Stimulated activated CD8-positive, alpha-beta memory T cell treated with anti-CD3 and anti-CD28 coated beads, Interleukin-15, amount 100 ng/mL, for 48 hours (primary cell): ENCODE measurements at regions not wholly inside any gene's neighbourhood (a gene's known extent, or its start where the extent isn't known, plus 50 kb on each side); places are given as distances from the start of the nearest gene placed in this dataset.
"Not testable (repeated sequence)": the region's sequence is repeated elsewhere in the genome, so short reads cannot be mapped to it uniquely, and the experiment has no call there.

Experiments used
- DNase-seq, 2 donors: peaks; one replicate each; pipeline ENCODE4 v3.0.0-alpha.2; 2020; ENCODE audit warnings: low read depth in 2 of 2

GRCh38 chr5:164972973-164973372 lies 1467.6 kb downstream of the MAT2B start:
- DNase-seq: no peak

DNA sequence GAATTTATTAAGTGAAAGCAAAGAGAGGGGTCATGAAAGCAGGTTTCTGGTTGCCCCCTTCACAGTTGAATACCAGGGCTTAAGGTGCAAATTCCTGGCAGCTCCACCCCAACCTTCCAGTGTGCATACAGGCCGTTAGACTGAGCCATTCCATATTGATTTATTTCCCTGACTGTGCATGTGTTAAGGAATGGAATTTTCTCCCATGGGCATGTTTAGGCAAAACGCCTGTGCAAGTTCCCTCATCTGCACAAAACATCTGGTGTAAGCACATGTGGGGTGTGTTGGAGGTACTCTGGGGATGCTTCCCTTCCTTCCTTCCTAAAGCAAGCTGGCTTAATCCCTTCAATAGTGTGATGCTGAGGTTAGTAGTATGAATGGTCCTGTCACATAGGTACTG lies 1470.6 kb downstream of the MAT2B start:
- DNase-seq: no peak

DNA sequence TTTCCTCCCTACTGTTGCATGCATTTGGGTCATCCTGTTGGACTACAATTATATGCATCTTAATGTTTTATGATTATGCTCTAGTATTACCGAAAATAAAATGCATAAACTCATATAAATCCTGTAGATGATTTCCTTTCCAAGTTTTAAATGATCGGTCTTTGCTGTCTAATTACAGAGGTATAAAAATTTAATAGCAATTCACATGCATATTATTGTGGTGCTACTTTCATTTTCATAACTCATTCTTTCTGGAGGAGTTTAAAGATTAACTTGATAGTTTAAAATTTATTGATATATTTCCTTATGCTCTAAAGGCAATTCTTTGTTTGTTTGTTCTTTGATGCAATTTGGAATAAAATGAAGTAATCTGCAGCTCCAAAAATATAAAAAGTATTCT lies 1475.1 kb downstream of the MAT2B start:
- no peak for DNase-seq

- DNase-seq: no peak
Observed at GRCh38 chr5:164998142-164998541, 1492.7 kb downstream of the MAT2B start.

GRCh38 chr5:164998590-164998989 lies 1493.2 kb downstream of the MAT2B start:
- no peak for DNase-seq

DNA sequence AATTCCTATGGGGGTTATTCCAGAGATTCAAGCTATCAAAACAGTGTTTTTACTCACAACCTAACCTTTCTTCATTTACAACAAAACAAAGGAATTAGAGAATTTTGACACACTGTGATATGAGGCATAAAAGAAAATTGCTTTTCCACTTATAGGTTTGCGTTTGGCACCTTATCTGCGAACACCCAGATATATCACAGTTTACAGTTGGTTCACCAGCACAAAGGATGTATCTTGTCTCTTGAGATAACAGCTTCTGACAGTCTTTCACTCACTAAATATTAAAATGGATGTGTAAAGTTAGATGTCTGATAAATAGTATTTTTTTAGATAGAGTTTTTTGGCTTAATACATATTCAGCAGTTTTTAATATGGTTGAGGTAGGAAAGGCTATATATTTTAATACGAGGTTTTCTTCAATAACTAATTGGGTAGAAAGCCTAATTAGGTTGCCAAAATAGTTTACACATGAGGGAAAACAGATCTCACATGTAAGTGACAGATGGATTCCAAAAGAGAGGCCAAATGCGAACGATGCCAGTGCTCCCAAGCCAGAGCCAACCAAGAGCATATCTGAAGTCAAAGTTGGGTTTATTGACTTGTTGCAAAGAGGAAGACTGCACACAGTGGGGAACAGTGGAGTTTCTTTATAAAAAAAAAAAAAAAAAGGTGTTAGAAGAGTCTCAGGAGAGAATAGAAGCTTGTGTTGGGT lies 1495.2 kb downstream of the MAT2B start:
- DNase-seq: no peak

DNA sequence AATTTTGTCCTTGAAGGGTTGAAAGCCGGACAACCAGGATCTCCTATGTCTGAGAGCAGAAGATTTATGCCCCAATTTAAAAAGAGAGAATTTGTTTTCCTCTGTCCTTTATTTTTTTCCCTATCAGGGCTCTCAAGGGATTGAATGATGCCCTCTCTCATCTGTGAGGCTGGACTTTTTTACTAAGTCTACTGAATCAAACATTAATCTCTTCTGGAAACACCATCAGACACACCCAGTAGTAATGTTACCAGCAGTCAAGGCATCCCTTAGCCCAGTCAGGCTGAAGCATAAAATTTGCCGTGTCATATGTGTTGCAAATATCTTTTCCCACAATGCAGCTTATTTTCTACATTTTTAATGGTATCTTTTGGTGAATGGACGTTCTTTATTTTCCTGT lies 1497.9 kb downstream of the MAT2B start:
- DNase-seq: no peak

DNA sequence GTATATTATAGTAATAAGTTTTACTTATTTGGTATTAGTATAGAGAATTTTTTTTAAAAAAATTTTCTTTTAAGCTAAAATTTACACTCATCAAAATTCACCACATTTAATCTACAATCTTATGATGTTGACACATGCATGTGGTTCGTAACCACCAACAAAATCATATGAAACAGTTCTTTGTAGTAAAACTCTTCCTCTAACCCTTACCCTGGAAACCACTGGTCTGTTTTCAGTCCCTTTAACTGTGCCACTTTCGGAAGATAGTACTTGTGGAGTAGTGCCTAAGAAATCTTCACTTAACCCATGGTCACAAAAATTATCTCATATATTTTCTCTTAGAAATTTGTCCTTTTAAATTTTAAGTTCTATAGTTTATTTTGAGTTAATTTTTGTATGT lies 1498.8 kb downstream of the MAT2B start:
- DNase-seq: no peak

DNA sequence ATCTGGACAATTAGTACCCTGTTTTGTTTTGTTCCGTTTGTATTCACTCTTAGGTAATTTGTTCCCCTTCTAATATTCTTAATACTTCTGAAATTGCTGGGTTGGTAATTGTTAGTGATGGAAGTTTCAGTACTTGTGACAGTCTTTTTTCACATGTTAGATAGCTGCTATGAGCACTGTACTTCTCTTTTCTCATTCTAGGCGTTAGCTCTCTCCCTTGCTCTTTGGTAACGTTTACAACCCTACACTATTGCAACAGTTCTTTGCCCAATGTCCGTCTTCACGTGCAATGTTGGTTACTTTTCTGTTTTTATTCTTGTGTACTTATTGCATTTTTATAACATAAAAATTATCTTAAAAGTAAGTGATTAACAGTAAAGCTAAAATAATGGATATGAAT lies 1509.0 kb downstream of the MAT2B start:
- DNase-seq: no peak

- DNase-seq: no peak
Observed at GRCh38 chr5:165015126-165015525, 1509.7 kb downstream of the MAT2B start.

DNA sequence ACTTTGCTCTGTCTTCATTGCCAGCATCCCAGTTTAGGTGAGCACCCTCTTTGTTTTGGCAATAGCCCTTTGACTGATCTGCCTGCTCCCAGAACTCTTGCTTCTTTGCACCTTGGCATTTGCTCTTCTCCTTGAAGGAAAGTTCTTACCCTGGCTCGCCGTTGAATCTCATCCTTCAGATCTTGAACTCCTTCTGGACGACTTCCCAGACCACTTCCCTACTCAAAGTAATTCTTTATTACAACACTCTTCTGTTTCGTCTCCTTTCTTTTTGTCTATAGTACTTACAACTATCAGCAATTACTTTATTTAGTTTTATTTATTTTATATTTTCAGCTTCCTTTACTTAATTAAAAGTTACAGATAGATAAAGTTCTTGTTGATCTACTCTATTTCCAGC lies 1510.1 kb downstream of the MAT2B start:
- DNase-seq: no peak

DNA sequence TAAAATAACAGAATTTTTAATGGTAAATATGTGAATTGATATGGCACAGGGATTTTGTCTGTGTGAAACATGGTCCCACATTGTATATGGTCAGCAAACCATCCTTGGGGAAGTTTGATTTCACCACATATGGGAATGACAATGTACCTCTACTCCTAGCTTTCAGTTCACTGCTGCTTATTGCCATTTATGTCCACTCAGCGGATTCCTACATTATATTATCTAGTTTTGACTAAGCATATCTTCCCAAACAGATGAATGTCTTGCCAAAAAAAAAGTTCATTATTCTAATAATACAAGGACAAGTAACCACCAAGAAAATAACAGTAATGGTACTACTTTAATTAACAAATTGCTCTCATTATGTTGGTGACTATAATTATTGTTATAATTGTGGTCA lies 1521.6 kb downstream of the MAT2B start:
- no peak for DNase-seq

DNA sequence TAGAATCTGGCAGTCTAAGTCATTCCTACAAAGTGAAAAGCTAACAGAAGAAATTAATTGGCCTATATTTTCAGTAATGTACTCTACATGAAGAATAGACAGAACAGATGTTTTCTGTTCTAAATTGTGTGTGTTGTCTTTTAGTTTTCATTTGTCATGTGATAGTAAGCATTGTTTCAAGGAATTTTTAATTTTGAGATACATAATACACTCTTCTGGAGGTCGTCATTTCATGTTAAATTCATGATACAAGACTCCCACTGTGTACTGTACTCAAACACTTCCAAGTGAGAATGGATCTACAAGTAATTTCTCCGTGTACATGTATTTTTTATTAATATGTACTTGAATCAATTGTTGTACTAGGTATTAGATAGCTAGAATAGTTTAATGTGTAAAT lies 1522.9 kb downstream of the MAT2B start:
- DNase-seq: no peak

GRCh38 chr5:165029099-165029870 lies 1523.9 kb downstream of the MAT2B start:
- DNase-seq: no peak

GRCh38 chr5:165030971-165031370 lies 1525.6 kb downstream of the MAT2B start:
- DNase-seq: no peak

DNA sequence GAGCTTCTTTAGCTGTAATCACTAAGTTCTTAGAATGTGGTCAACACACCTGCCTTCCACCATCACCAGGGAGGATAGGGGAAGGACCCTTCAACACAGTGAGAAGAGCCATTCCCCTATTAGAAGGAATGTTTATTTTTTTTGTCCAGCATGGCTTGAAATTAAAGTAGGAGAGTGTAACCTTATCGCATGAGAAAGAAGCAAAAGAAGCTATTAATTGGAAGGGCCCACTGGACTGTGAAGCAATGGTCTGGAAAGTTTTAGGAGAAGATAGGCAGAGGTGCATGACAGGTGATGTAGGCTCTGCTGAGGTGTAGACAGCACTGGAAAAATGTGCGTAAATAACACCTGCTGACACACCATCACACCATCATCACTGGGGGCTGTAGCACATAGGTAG lies 1526.0 kb downstream of the MAT2B start:
- DNase-seq: no peak

- DNase-seq: no peak
Observed at GRCh38 chr5:165035520-165035919, 1530.1 kb downstream of the MAT2B start.

DNA sequence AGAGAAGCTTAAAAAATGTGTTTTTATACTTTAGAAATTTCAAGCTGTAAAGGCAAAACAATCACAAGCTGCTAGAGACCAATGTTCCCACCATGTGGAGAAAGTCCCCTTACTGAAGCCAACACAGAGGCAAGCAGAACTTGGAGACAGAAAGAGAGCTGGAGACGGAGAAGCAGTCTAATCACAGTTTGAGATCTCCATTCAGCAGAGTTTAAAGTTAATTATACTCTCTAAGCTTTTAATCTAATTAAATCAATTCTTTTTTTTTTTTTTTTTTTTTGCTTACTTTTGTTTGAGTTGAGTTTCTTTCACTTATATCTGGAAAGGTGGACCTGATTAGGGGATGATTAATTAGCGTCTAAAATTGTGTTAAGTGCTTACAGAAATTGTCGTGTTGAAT lies 1534.3 kb downstream of the MAT2B start:
- no peak for DNase-seq

DNA sequence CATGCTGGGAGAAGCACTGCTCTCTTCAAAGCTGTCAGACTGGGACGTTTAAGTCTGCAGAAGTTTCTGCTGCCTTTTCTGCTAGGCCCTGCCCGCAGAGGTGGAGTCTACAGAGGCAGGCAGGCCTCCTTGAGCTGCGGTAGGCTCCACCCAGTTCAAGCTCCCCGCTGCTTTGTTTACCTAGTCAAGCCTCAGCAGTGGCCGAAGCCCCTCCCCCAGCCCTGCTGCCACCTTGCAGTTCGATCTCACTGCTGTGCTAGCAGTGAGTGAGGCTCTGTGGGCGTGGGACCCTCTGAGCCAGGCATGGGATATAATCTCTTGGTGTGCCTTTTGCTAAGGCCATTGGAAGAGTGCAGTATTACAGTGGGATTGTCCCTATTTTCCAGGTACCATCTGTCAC lies 1540.5 kb downstream of the MAT2B start:
- not testable (repeated sequence) for DNase-seq

DNA sequence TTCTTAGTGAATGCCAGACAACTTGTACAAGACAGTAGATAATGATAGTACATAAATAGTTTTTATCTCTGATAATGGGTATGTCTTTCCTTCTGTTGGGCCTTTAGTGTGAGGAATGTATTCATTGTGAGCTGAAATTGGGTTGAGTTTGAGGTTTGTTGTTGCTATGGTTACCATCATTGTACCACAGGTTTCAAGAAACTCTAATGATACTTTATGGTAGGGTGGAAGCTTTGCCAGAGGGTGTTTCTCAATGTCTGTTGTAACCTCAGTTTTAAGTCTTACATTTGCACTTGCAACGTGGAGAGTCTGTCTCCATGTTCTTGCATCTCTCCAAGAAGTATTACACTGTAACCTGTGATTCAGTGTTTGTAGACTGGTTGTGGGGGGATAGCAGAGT lies 1550.1 kb downstream of the MAT2B start:
- no peak for DNase-seq

DNA sequence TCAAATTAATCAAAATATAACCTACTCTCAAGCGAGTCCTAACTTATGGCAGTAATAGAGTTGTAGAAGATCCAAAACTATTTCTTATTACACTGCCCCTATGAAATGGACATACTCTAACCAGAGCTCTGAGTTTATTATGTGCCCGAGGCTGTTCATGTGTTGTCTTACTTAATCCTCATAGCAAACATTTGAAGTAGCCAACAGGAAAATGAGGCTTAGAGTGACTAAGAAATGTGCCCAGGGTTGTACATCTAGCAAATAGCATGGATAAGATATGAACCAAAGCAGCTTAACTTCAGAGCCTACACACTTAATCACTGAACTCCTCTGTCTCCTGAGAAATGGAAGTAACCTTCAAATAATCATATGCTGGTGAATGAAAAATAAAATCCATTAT lies 1551.7 kb downstream of the MAT2B start:
- DNase-seq: no peak

DNA sequence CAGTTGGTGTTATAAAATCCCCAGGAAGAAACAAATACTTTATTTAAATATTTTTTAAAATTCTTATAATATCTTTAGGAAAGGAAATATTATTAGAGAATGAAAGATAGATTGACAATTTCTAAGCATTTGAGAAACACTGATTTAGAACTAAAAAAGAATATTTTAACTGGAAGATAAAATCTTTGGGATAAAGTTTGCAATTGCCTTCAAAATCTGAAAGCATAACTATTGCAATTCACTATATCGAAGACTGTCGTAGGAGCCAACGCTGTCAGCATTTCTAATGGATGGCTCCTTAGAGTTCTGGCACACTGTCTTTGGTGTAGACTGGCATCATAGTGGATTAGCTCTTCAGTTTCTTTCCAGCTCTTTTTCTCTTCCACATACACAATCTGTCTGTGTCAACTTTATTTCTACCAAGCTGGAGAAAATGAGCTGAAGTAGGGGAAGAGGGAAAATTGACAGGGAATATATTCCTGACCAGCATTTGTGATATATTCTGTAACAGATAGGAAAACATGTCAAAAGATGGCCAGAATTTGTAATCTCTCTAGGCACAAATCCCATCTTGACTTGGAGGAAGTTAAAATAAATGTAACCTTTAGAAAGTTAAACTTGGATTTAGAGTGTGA lies 1561.4 kb downstream of the MAT2B start:
- DNase-seq: no peak

- no peak for DNase-seq
Observed at GRCh38 chr5:165076686-165077085, 1571.3 kb downstream of the MAT2B start.
